ENCODE measurements at regions not wholly inside any gene's neighbourhood (a gene's known extent, or its start where the extent isn't known, plus 50 kb on each side); places are given as distances from the start of the nearest gene placed in this dataset.
A peak's percentile ranks its signal among the peaks of the same experiment; 100 is the strongest.
"Not testable (repeated sequence)": the region's sequence is repeated elsewhere in the genome, so short reads cannot be mapped to it uniquely, and the experiment has no call there.

DNA sequence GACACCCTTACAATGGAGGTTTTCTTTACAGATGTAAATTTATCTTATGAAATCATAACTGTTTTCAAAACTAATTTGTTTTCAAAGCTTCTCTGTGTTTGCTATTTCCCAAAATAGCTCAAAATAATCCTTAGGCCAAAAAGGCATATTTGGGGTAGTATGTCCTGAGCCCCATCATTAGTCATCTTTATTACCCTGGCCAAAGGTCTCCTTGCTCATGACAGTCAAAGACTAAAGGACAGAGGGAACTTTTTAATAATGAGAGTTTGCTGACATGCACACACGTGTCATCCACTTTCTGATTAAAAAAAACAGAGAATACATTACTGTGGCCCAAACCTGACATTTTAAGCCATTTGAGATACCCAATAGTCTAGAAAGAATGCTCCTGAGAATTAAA lies 221.9 kb upstream of the DUSP10 start:
- no peak for DNase-seq (ENCODE audit: low spot score)

DNA sequence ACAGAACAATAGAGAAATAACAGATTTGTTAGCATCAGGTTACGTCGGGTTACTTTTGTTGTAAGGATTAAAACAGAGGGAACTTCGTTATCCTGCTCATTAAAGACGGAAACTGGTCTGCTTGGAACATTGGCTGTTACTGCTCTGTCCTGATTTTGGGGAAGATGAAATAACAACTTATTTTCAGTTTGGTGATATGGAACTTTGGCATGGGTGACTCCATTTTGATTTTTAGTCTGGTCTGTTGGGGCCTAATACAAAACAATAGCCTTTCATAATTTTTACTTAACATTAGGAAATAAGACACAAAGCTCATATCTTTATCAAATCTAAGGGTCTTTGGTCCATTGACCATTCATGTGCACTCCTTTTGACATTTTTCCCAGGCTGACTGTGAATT lies 220.5 kb upstream of the DUSP10 start:
- DNase-seq (ENCODE audit: low spot score) = no peak

- DNase-seq (ENCODE audit: low spot score) = no peak
Measured at GRCh38 chr1:221961532-221962292, 219.8 kb upstream of the DUSP10 start.

DNA sequence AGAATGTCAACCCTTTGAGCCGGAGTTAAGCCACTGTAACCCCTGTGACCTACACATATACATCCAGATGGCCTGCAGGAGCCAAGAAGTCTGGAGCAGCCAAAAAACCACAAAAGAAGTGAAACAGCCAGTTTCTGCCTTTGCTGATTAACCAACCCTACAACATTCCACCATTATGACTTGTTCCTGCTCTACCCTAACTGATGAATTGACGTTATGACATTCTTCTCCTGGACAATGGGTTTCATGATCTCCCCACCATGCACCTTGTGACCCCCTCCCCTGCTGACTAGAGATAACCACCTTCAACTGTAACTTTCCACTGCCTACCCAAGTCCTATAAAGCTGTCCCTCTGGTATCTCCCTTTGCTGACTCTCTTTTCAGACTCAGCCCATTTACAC lies 216.3 kb upstream of the DUSP10 start:
- DNase-seq (ENCODE audit: low spot score) = not testable (repeated sequence)

- not testable (repeated sequence) for DNase-seq (ENCODE audit: low spot score)
Measured at GRCh38 chr1:221957350-221957749, 215.5 kb upstream of the DUSP10 start.

GRCh38 chr1:221949996-221950395 lies 208.1 kb upstream of the DUSP10 start:
- no peak for DNase-seq (ENCODE audit: low spot score)

DNA sequence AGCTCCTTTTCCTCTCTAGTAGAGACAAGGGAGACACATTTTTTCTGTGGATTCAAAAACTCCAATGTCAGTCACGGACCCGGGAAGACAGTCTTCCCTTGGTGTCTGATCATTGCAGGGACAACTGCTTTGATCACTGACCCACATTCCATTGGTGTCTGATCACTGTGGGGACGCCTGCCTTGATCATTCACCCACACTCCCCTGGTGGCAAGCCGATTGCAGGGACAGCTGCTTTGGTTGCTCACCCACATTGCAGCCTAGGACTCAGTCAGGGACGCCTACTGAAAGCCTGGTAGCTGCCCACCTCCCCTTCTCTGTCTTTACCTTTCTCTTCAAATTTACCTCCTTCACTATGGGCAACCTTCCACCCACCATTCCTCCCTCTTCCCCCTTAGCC lies 206.6 kb upstream of the DUSP10 start:
- DNase-seq (ENCODE audit: low spot score) = no peak

GRCh38 chr1:221947731-221948130 lies 205.8 kb upstream of the DUSP10 start:
- DNase-seq (ENCODE audit: low spot score) = no peak

- no peak for DNase-seq (ENCODE audit: low spot score)
Measured at GRCh38 chr1:221946768-221947167, 204.9 kb upstream of the DUSP10 start.

- no peak for DNase-seq (ENCODE audit: low spot score)
Measured at GRCh38 chr1:221945669-221946068, 203.8 kb upstream of the DUSP10 start.

- DNase-seq (ENCODE audit: low spot score) = no peak
Measured at GRCh38 chr1:221944247-221944870, 202.5 kb upstream of the DUSP10 start.

- no peak for DNase-seq (ENCODE audit: low spot score)
Measured at GRCh38 chr1:221940631-221941030, 198.7 kb upstream of the DUSP10 start.

GRCh38 chr1:221939607-221940006 lies 197.7 kb upstream of the DUSP10 start:
- peak; percentile 74 for DNase-seq (ENCODE audit: low spot score)

- DNase-seq (ENCODE audit: low spot score) = no peak
Measured at GRCh38 chr1:221937155-221937953, 195.5 kb upstream of the DUSP10 start.

GRCh38 chr1:221933814-221934213 lies 191.9 kb upstream of the DUSP10 start:
- DNase-seq (ENCODE audit: low spot score) = no peak

- DNase-seq (ENCODE audit: low spot score) = no peak
Measured at GRCh38 chr1:221926441-221926840, 184.6 kb upstream of the DUSP10 start.

- DNase-seq (ENCODE audit: low spot score) = no peak
Measured at GRCh38 chr1:221925947-221926346, 184.1 kb upstream of the DUSP10 start.

GRCh38 chr1:221923929-221924598 lies 182.2 kb upstream of the DUSP10 start:
- DNase-seq (ENCODE audit: low spot score) = no peak

DNA sequence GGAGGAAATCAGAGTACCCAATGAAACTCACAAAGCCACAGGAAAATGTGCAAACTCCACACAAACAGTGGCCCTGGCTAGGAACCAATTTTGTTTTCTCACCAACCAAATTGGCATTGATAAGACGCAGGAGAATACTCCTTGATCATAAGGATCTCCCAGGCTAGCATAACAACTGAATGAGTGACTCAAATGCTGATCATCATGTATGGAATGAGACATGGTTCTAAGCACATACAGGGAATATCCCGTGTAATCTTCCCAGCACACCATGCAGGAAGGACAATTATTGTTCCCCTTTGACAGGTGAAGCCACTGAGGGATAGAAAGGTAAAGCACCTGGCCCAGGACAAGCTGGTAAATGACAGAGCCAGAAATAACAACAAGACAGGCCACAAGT lies 180.0 kb upstream of the DUSP10 start:
- no peak for DNase-seq (ENCODE audit: low spot score)

DNA sequence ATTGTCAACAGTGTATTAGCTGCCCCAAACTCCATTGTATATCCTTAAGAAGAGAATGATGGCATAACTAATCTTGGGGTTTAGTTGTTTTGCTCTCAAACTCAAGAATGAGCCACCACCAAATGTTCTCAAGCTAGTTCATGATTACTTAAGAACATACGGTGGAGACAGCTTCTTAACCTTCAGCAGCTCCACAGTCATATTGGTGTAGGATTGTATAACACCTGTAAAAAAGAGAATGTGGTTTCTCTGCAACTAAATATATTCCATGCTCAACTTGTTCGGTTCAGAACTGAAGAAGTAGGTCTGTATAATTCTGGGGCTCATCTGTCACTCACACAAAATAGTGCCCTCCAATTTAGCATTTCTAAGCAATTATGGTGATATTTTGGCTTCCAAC lies 177.9 kb upstream of the DUSP10 start:
- DNase-seq (ENCODE audit: low spot score) = no peak

DNA sequence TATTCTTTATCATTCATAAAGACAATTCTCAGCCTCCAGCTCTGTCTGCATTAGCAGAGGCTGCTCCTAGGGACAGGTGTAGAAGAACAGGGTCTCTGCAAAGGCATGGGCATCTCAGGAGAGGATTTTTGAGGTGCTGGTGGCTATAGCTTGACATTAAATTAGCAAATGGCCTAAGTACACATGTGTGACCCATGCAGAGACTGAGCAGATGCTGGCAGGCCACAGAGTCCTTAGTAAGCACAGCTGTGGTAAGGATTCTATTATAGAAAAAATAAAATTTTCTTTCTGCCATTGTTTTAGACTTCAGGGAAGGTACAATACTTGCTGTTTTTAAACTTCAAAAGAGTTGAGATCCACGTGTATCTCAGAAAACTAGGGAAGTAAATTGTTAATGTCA lies 177.5 kb upstream of the DUSP10 start:
- DNase-seq (ENCODE audit: low spot score) = no peak

DNA sequence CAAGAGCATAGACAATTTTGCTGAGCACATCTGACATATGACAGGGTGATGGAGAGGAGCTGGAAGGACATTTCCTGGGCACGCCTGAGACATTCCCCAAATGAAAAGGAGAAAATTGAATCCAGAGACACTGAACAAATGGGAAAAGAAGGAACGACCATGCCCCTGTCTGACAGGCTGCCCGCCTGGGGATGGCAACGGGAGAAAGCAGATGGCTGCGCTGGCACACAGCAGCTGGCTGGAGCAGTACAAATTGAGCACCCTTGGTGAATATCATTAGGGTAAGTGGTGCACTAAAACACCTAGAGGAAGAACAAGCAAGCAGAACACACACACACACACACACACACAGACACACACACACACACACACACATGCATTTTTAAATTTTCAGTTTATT lies 174.3 kb upstream of the DUSP10 start:
- no peak for DNase-seq (ENCODE audit: low spot score)
